ENCODE measurements at regions not wholly inside any gene's neighbourhood (a gene's known extent, or its start where the extent isn't known, plus 50 kb on each side); places are given as distances from the start of the nearest gene placed in this dataset.

GRCh38 chr13:53885997-53886396 is 857.4 kb downstream of the OLFM4 start:
- DNase-seq, result no peak
- H3K27me3 ChIP-seq (ENCODE audit: control insufficient read depth, insufficient read depth, low read length, poor library complexity, severe bottlenecking), result no peaks in the 10 kb centered on the region
- no peaks in the 10 kb centered on the region for H3K4me1 ChIP-seq (ENCODE audit: control insufficient read depth, insufficient read depth, low read length)
- Mint-ChIP-seq H3K9me3 (peaks cover 2% of the 10 kb centered on the region), H3K27ac (no peak overlapping the region), H3K27me3 (ENCODE audit: insufficient read depth) (peaks cover 6% of the 10 kb centered on the region), H3K4me3 (no peak overlapping the region), H3K4me1 (no peaks in the 10 kb centered on the region), H3K36me3 (ENCODE audit: low read depth) (no peaks in the 10 kb centered on the region)
- WGBS, 2 experiments (ENCODE audit: insufficient coverage in 1 of 2, insufficient read length in 1 of 2), result 100% methylated on average over 1 of the region's 1 CpG; no CpG with 5 or more reads in 1 of the 2 experiments
- no peak overlapping the region for H3K27ac ChIP-seq (ENCODE audit: low read depth, low read length)
- H3K4me3 ChIP-seq (ENCODE audit: low read length), result no peak overlapping the region
- no peaks in the 10 kb centered on the region for H3K36me3 ChIP-seq (ENCODE audit: control insufficient read depth, insufficient read depth, low read length)
- H3K9ac ChIP-seq (ENCODE audit: extremely low read depth, low read length, poor library complexity, severe bottlenecking), result no peak overlapping the region
- no peak for TF ChIP-seq CTCF (conservative IDR thresholded peaks at IDR 0.05)
- H3K9me3 ChIP-seq (ENCODE audit: control insufficient read depth, low read length), result peaks cover 11% of the 10 kb centered on the region

- 83 to 89% methylated on average over 1 to 2 of the region's 2 CpGs for WGBS, 2 experiments (ENCODE audit: insufficient coverage in 1 of 2, insufficient read length in 1 of 2)
- TF ChIP-seq CTCF (conservative IDR thresholded peaks at IDR 0.05), result no peak
- DNase-seq, result no peak
- Histone ChIP-seq H3K36me3 (ENCODE audit: control insufficient read depth, insufficient read depth, low read length) (no peaks in the 10 kb centered on the region), H3K27me3 (ENCODE audit: control insufficient read depth, insufficient read depth, low read length, poor library complexity, severe bottlenecking) (no peaks in the 10 kb centered on the region), H3K4me1 (ENCODE audit: control insufficient read depth, insufficient read depth, low read length) (no peaks in the 10 kb centered on the region), H3K4me3 (ENCODE audit: low read length) (no peak overlapping the region), H3K9ac (ENCODE audit: extremely low read depth, low read length, poor library complexity, severe bottlenecking) (no peak overlapping the region), H3K9me3 (ENCODE audit: control insufficient read depth, low read length) (no peaks in the 10 kb centered on the region), H3K27ac (ENCODE audit: low read depth, low read length) (no peak overlapping the region)
- no peaks in the 10 kb centered on the region for H3K36me3 Mint-ChIP-seq (ENCODE audit: low read depth)
- no peaks in the 10 kb centered on the region for H3K9me3 Mint-ChIP-seq
- no peaks in the 10 kb centered on the region for H3K4me1 Mint-ChIP-seq
- no peak overlapping the region for H3K27ac Mint-ChIP-seq
- no peaks in the 10 kb centered on the region for H3K27me3 Mint-ChIP-seq (ENCODE audit: insufficient read depth)
- H3K4me3 Mint-ChIP-seq, result no peak overlapping the region
Observed at GRCh38 chr13:53890696-53891095, 862.1 kb downstream of the OLFM4 start.

- H3K36me3 Mint-ChIP-seq (ENCODE audit: low read depth), result no peaks in the 10 kb centered on the region
- DNase-seq, result no peak
- H3K27ac Mint-ChIP-seq, result no peak overlapping the region
- no peak overlapping the region for H3K4me3 ChIP-seq (ENCODE audit: low read length)
- no peak overlapping the region for H3K27ac ChIP-seq (ENCODE audit: low read depth, low read length)
- no peak for TF ChIP-seq CTCF (conservative IDR thresholded peaks at IDR 0.05)
- H3K9me3 ChIP-seq (ENCODE audit: control insufficient read depth, low read length), result no peaks in the 10 kb centered on the region
- no peak overlapping the region for H3K9ac ChIP-seq (ENCODE audit: extremely low read depth, low read length, poor library complexity, severe bottlenecking)
- no peaks in the 10 kb centered on the region for H3K4me1 ChIP-seq (ENCODE audit: control insufficient read depth, insufficient read depth, low read length)
- no peaks in the 10 kb centered on the region for H3K27me3 Mint-ChIP-seq (ENCODE audit: insufficient read depth)
- H3K4me1 Mint-ChIP-seq, result no peaks in the 10 kb centered on the region
- H3K27me3 ChIP-seq (ENCODE audit: control insufficient read depth, insufficient read depth, low read length, poor library complexity, severe bottlenecking), result no peaks in the 10 kb centered on the region
- H3K4me3 Mint-ChIP-seq, result no peak overlapping the region
- no peaks in the 10 kb centered on the region for H3K9me3 Mint-ChIP-seq
- no peaks in the 10 kb centered on the region for H3K36me3 ChIP-seq (ENCODE audit: control insufficient read depth, insufficient read depth, low read length)
Observed at GRCh38 chr13:53901593-53901992, 873.0 kb downstream of the OLFM4 start.
